IMR-90 (cell line): ENCODE measurements at regions not wholly inside any gene's neighbourhood (a gene's known extent, or its start where the extent isn't known, plus 50 kb on each side); places are given as distances from the start of the nearest gene placed in this dataset.
A peak's percentile ranks its signal among the peaks of the same experiment; 100 is the strongest.

Experiments used
- ATAC-seq: fragments of 200-7000 bp; cut with Tn5 transposase; 2 replicates; pipeline ENCODE4 v1.9.1; 2020; ENCODE audit warnings: low read depth, mild to moderate bottlenecking, moderate library complexity
- BruUV-seq: library from RNA; stranded (reverse); fragments of 400-500 nt; replicated peaks from 2 replicates; lab custom pipeline; 2021; lab: Mats Ljungman, UMichigan
- CTCF ChIA-PET: fragments of 300-600 bp; formaldehyde crosslinking; extraction: SDS; loops from one replicate; lab custom pipeline; 2021; ENCODE audit warnings: antibody characterized with exemption; lab: Yijun Ruan, JAX
- POLR2A ChIA-PET: fragments of 300-600 bp; sonication (Branson Sonifier 250); formaldehyde crosslinking; loops from one replicate; lab custom pipeline; 2022; ENCODE audit warnings: antibody characterized with exemption; ENCODE audit not compliant: unreplicated experiment; lab: Charles Lee
- DNase-seq: peaks from one replicate; pipeline ENCODE4 v3.0.0; 2013
- H2AFZ ChIP-seq: replicated peaks from 2 replicates; pipeline ENCODE3; 2013; ENCODE audit warnings: low read length, mild to moderate bottlenecking; ENCODE audit not compliant: poor library complexity
- H2AK5ac ChIP-seq: 2 replicates; pipeline ENCODE4 v1.6.1; 2013; ENCODE audit warnings: low read depth, low read length, inconsistent platforms
- H2AK9ac ChIP-seq: replicated peaks from 2 replicates; pipeline ENCODE3; 2013; ENCODE audit warnings: mild to moderate bottlenecking, low read depth, low read length, moderate library complexity; ENCODE audit not compliant: poor library complexity
- H2BK120ac ChIP-seq: 2 replicates; pipeline ENCODE4 v1.6.1; 2013; ENCODE audit warnings: low read depth, low read length, inconsistent platforms
- H2BK15ac ChIP-seq: 3 replicates; pipeline ENCODE4 v1.6.1; 2013; ENCODE audit warnings: low read depth, low read length, inconsistent platforms
- H2BK20ac ChIP-seq: 2 replicates; pipeline ENCODE4 v1.6.1; 2013; ENCODE audit warnings: low read depth, mild to moderate bottlenecking, inconsistent platforms, low read length, moderate library complexity
- H2BK5ac ChIP-seq: 2 replicates; pipeline ENCODE4 v1.6.1; 2013; ENCODE audit warnings: mild to moderate bottlenecking, low read depth, low read length, inconsistent platforms; ENCODE audit not compliant: poor library complexity, severe bottlenecking
- H3K14ac ChIP-seq: replicated peaks from 2 replicates; pipeline ENCODE4 v1.6.1; 2013; ENCODE audit warnings: low read depth, low read length, inconsistent platforms
- H3K18ac ChIP-seq: 2 replicates; pipeline ENCODE4 v1.6.1; 2013; ENCODE audit warnings: low read depth, low read length, control low read depth
- H3K23ac ChIP-seq: 2 replicates; pipeline ENCODE4 v1.6.1; 2013; ENCODE audit warnings: low read depth, low read length, inconsistent platforms
- H3K27ac ChIP-seq: 2 replicates; pipeline ENCODE4 v1.5.1; 2013; ENCODE audit warnings: mild to moderate bottlenecking, control low read depth, low read length; ENCODE audit not compliant: insufficient read depth
- H3K27me3 ChIP-seq: 2 replicates; pipeline ENCODE4 v1.6.1; 2013; ENCODE audit warnings: low read length; ENCODE audit not compliant: control insufficient read depth, insufficient read depth
- H3K36me3 ChIP-seq: 2 replicates; pipeline ENCODE4 v1.6.1; 2013; ENCODE audit warnings: low read length, mixed read lengths; ENCODE audit not compliant: control insufficient read depth, insufficient read depth
- H3K4ac ChIP-seq: 2 replicates; pipeline ENCODE4 v1.6.1; 2013; ENCODE audit warnings: low read depth, low read length, inconsistent platforms
- H3K4me1 ChIP-seq: 2 replicates; pipeline ENCODE4 v1.6.1; 2013; ENCODE audit warnings: low read length, mixed read lengths; ENCODE audit not compliant: control insufficient read depth, insufficient read depth
- H3K4me2 ChIP-seq: 2 replicates; pipeline ENCODE4 v1.6.1; 2013; ENCODE audit warnings: low read depth, mild to moderate bottlenecking, control low read depth, low read length, moderate library complexity
- H3K4me3 ChIP-seq: 2 replicates; pipeline ENCODE4 v1.5.1; 2013; ENCODE audit warnings: low read depth, mild to moderate bottlenecking, control low read depth, low read length, moderate library complexity; ENCODE audit not compliant: insufficient read depth
- H3K56ac ChIP-seq: 2 replicates; pipeline ENCODE4 v1.6.1; 2013; ENCODE audit warnings: low read length, inconsistent platforms; ENCODE audit not compliant: insufficient read depth; ENCODE audit errors: extremely low read depth
- H3K79me1 ChIP-seq, 2 experiments: 2 replicates each; pipeline ENCODE4 v1.6.1; 2013; ENCODE audit warnings: low read length in 2 of 2, inconsistent platforms in 1 of 2, low read depth in 1 of 2
- H3K9ac ChIP-seq: 2 replicates; pipeline ENCODE4 v1.6.1; 2013; ENCODE audit warnings: low read depth, low read length, control low read depth
- H3K9me1 ChIP-seq: 2 replicates; pipeline ENCODE4 v1.6.1; 2013; ENCODE audit warnings: low read length, inconsistent platforms; ENCODE audit not compliant: insufficient read depth
- H3K9me3 ChIP-seq: 2 replicates; pipeline ENCODE4 v1.6.1; 2013; ENCODE audit warnings: low read length; ENCODE audit not compliant: control insufficient read depth, insufficient read depth
- H4K20me1 ChIP-seq: 2 replicates; pipeline ENCODE4 v1.6.1; 2013; ENCODE audit warnings: low read length, inconsistent platforms; ENCODE audit not compliant: insufficient read depth
- H4K5ac ChIP-seq: 2 replicates; pipeline ENCODE4 v1.6.1; 2013; ENCODE audit warnings: mild to moderate bottlenecking, low read depth, low read length, control low read depth
- H4K8ac ChIP-seq, 2 experiments: 2 replicates each; pipeline ENCODE4 v1.6.1; 2013; ENCODE audit warnings: low read depth in 2 of 2, low read length in 2 of 2, control low read depth in 1 of 2, inconsistent platforms in 1 of 2
- H4K91ac ChIP-seq: 2 replicates; pipeline ENCODE4 v1.6.1; 2013; ENCODE audit warnings: low read depth, low read length, inconsistent platforms; ENCODE audit not compliant: insufficient read depth
- BHLHE40 ChIP-seq: fragments of 150-350 bp; IDR thresholded peaks from 2 replicates; pipeline ENCODE4 v1.6.1; 2016; ENCODE audit warnings: mild to moderate bottlenecking, low read depth, low read length
- CEBPB ChIP-seq: IDR thresholded peaks from 2 replicates; pipeline ENCODE4 v1.6.1; 2012; ENCODE audit warnings: low read depth, low read length, improper control_type of control experiment
- CHD1 ChIP-seq: IDR thresholded peaks from 2 replicates; pipeline ENCODE4 v1.6.1; 2012; ENCODE audit warnings: low read depth, low read length, improper control_type of control experiment
- FOS ChIP-seq: fragments of 150-350 bp; IDR thresholded peaks from 2 replicates; pipeline ENCODE4 v1.6.1; 2016; ENCODE audit warnings: low read depth, low read length
- MAFK ChIP-seq: IDR thresholded peaks from 2 replicates; pipeline ENCODE4 v1.6.1; 2012; ENCODE audit warnings: low read depth, low read length, improper control_type of control experiment
- MXI1 ChIP-seq: IDR thresholded peaks from 2 replicates; pipeline ENCODE4 v1.6.1; 2012; ENCODE audit warnings: low read depth, mild to moderate bottlenecking, low read length, moderate library complexity, borderline replicate concordance
- NFE2L2 ChIP-seq: fragments of 150-350 bp; IDR thresholded peaks from 2 replicates; pipeline ENCODE4 v1.6.1; 2016; ENCODE audit warnings: low read depth, mild to moderate bottlenecking, low read length
- POLR2A ChIP-seq: IDR thresholded peaks from 2 replicates; pipeline ENCODE4 v1.6.1; 2012; ENCODE audit warnings: mild to moderate bottlenecking, low read depth, low read length
- RAD21 ChIP-seq: IDR thresholded peaks from 2 replicates; pipeline ENCODE4 v1.6.1; 2012; ENCODE audit warnings: low read length, improper control_type of control experiment
- RCOR1 ChIP-seq: IDR thresholded peaks from 2 replicates; pipeline ENCODE4 v1.6.1; 2012; ENCODE audit warnings: mild to moderate bottlenecking, low read length, improper control_type of control experiment; ENCODE audit not compliant: insufficient replicate concordance
- RFX5 ChIP-seq: IDR thresholded peaks from 2 replicates; pipeline ENCODE4 v1.8.0; 2012; ENCODE audit warnings: low read depth, mild to moderate bottlenecking, low read length, moderate library complexity
- SMC3 ChIP-seq: fragments of 150-350 bp; IDR thresholded peaks from 2 replicates; pipeline ENCODE4 v1.6.1; 2016; ENCODE audit warnings: low read depth, mild to moderate bottlenecking, antibody characterized with exemption, low read length, moderate library complexity
- dilution Hi-C: fragments of 300-500 bp; cut with HindIII; formaldehyde crosslinking; loops from one replicate; pipeline ENCODE4 v1.14.3; 2018; ENCODE audit warnings: low sequenced_read_pairs; ENCODE audit not compliant: unreplicated experiment
- in situ Hi-C: fragments of 300-500 bp; cut with MboI; formaldehyde crosslinking; loops from 3 replicates; pipeline ENCODE4 v1.14.3; 2019; ENCODE audit warnings: low sequenced_read_pairs, inconsistent platforms, mixed read lengths
- intact Hi-C: fragments of 100-400 bp; cut with micrococcal nuclease; formaldehyde crosslinking; loops from 2 replicates; pipeline ENCODE4 v1.10.0; 2022
- TF ChIP-seq, protein P1 (sequence below): conservative IDR thresholded peaks from 2 replicates; pipeline ENCODE4 v1.5.1; 2012; ENCODE audit warnings: mild to moderate bottlenecking, low read depth, low read length, improper control_type of control experiment
- TF ChIP-seq, protein P2 (sequence below): fragments of 150-350 bp; IDR thresholded peaks from 2 replicates; pipeline ENCODE4 v1.6.1; 2016; ENCODE audit warnings: low read depth, mild to moderate bottlenecking, low read length, moderate library complexity, borderline replicate concordance
- TF ChIP-seq, protein P3 (sequence below): fragments of 150-350 bp; IDR thresholded peaks from 2 replicates; pipeline ENCODE4 v1.6.1; 2017; ENCODE audit warnings: mild to moderate bottlenecking, antibody characterized with exemption, low read length, low read depth

DNA sequence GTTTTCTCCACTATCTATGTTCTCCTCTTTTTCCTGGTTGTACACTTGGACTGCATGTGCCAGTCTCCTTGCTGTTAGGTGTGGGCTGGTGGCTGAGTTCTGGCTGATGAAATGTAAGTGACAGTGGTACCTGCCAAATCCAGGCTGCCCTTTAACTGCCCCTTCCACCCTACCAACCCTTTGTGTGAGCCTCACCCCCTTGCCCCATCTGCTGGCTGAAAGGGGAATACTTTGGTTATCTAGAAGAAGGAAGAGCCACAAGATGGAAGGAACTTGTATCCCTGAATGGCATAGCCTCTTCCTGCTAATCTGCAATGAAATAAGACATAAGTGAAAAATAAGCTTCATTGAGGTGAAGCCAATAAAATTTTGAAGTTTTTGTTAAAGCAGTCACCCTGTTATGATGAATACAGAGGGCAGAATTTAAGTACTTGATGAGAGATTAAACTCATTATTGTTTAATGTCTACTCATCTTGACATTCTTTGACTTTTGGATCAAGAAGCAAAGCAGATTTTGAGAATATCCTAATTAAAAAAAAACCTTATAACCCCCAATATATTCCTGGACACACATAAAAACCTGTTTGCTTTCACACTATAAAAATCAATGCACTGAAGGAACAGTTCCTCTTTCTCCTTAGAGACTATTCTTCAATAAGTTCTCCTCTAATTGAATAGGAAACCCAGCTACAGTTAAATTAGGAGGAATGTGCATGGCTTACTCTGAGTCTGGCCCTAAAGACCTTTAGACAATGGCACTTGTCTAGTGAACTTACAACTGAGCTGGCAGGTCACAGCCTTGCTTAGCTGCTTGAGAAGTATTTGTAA lies 262.6 kb upstream of the BTG1 start:
- Histone ChIP-seq H4K8ac (no peak overlapping the region), H3K56ac (no peak overlapping the region), H3K9ac (no peak overlapping the region), H3K4me2 (no peak overlapping the region), H3K9me3 (0 out of 2 replicates have a peak, but pooled peaks cover 2% of the 10 kb centered on the region), H4K5ac (no peak overlapping the region), H3K9me1 (no peaks in the 10 kb centered on the region), H3K4me1 (no peaks in the 10 kb centered on the region), H2AK9ac (no peak overlapping the region), H2BK15ac (no peak overlapping the region), H3K18ac (no peak overlapping the region), H2AFZ (no peak overlapping the region), H3K4me3 (no peak overlapping the region), H2BK5ac (no peak overlapping the region), H4K20me1 (no peaks in the 10 kb centered on the region), H2BK20ac (no peak overlapping the region), H3K23ac (no peak overlapping the region), H4K91ac (no peak overlapping the region), H3K79me1 (no peaks in the 10 kb centered on the region), H2AK5ac (no peak overlapping the region), H3K4ac (no peak overlapping the region), H3K14ac (no peak overlapping the region), H3K27ac (no peak overlapping the region), H3K36me3 (no peaks in the 10 kb centered on the region), H3K27me3 (peaks cover 2% of the 10 kb centered on the region), H2BK120ac (no peak overlapping the region)
- in situ Hi-C loops (no loop called here), intact Hi-C loops (loop anchor here (10.0 kb wide), 1 partner anchor 1023 kb away; no protein-coding TSS in a partner anchor), dilution Hi-C loops (no loop called here)
- BruUV-seq: no TSS peak
- ATAC-seq (no peak), DNase-seq (no peak)
- POLR2A ChIA-PET: no interaction called here
- CTCF ChIA-PET: interaction anchor here (0.7 kb wide), 1 partner anchor 9 kb away, joined by 3 read pairs; no protein-coding TSS in a partner anchor
- no peak for TF ChIP-seq MXI1
- TF ChIP-seq, protein P1, sequence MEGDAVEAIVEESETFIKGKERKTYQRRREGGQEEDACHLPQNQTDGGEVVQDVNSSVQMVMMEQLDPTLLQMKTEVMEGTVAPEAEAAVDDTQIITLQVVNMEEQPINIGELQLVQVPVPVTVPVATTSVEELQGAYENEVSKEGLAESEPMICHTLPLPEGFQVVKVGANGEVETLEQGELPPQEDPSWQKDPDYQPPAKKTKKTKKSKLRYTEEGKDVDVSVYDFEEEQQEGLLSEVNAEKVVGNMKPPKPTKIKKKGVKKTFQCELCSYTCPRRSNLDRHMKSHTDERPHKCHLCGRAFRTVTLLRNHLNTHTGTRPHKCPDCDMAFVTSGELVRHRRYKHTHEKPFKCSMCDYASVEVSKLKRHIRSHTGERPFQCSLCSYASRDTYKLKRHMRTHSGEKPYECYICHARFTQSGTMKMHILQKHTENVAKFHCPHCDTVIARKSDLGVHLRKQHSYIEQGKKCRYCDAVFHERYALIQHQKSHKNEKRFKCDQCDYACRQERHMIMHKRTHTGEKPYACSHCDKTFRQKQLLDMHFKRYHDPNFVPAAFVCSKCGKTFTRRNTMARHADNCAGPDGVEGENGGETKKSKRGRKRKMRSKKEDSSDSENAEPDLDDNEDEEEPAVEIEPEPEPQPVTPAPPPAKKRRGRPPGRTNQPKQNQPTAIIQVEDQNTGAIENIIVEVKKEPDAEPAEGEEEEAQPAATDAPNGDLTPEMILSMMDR: peak; percentile 31; the same call in 1 of the 2 replicates
- TF ChIP-seq BHLHE40: no peak
- TF ChIP-seq, protein P2, sequence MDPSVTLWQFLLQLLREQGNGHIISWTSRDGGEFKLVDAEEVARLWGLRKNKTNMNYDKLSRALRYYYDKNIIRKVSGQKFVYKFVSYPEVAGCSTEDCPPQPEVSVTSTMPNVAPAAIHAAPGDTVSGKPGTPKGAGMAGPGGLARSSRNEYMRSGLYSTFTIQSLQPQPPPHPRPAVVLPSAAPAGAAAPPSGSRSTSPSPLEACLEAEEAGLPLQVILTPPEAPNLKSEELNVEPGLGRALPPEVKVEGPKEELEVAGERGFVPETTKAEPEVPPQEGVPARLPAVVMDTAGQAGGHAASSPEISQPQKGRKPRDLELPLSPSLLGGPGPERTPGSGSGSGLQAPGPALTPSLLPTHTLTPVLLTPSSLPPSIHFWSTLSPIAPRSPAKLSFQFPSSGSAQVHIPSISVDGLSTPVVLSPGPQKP: no peak
- TF ChIP-seq NFE2L2: no peak
- peak; percentile 48 for TF ChIP-seq RAD21
- TF ChIP-seq, protein P3, sequence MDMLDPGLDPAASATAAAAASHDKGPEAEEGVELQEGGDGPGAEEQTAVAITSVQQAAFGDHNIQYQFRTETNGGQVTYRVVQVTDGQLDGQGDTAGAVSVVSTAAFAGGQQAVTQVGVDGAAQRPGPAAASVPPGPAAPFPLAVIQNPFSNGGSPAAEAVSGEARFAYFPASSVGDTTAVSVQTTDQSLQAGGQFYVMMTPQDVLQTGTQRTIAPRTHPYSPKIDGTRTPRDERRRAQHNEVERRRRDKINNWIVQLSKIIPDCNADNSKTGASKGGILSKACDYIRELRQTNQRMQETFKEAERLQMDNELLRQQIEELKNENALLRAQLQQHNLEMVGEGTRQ: no peak
- TF ChIP-seq MAFK: no peak
- no peak for TF ChIP-seq FOS
- TF ChIP-seq CEBPB: no peak
- TF ChIP-seq RFX5: no peak
- TF ChIP-seq SMC3: peak; percentile 43; the same call in 1 of the 2 replicates
- TF ChIP-seq CHD1: no peak
- TF ChIP-seq POLR2A: no peak
- TF ChIP-seq RCOR1: no peak
